Hematopoietic multipotent progenitor cell treated with erythropoietin and hydrocortisone succinate and interleukin-3 and kit ligand, for 17 days (in vitro differentiated cells): ENCODE measurements at regions not wholly inside any gene's neighbourhood (a gene's known extent, or its start where the extent isn't known, plus 50 kb on each side); places are given as distances from the start of the nearest gene placed in this dataset.
"Not testable (repeated sequence)": the region's sequence is repeated elsewhere in the genome, so short reads cannot be mapped to it uniquely, and the experiment has no call there.

Experiments
- DNase-seq: peaks from one replicate; pipeline ENCODE4 v3.0.0-alpha.2; 2015; ENCODE audit warnings: low spot score

GRCh38 chr6:164107297-164107995 is 692.9 kb downstream of the QKI start:
- DNase-seq = no peak

DNA sequence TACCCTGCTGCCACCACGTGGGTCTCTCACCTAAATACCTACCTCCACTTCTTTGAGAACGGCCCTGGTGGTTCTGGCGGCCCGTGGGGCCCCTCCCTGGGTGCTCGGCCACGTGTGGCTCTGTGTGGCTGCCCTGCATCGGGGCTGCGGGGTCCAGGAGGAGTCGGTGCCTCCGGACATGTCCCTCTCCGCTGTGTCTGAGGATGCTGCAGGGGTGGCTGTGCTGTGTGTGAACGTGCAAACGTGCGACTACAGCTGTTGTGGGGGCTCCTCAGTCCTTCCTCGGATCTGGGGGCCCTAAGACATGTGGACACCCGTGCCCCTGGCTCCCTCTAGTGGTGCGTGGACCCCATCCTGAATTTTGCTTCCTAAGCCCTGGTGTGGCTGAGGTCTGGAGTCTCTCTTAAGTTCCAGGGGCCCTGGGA is 691.8 kb downstream of the QKI start:
- no peak for DNase-seq

DNA sequence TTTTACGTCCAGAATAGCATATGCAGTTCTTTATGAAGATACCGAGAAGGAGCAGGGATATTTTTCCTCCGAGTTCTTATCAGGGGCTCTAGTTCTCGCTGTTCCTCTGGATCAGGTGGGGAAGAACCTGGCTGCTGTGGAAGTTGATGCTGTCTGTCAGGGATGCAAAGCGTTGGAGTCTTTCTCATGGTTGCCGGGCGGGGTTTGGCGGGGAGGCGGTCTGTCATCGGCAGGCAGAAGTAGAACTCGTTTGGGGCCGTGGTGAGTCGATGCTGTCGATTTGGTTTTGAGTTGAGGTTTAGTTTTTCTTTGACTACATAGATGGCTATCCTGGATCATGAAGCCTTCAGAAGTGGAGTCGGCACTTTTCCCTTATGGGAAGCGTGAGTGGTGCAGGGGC is 691.2 kb downstream of the QKI start:
- no peak for DNase-seq

- DNase-seq = no peak
Observed at GRCh38 chr6:164104432-164104831, 689.9 kb downstream of the QKI start.

DNA sequence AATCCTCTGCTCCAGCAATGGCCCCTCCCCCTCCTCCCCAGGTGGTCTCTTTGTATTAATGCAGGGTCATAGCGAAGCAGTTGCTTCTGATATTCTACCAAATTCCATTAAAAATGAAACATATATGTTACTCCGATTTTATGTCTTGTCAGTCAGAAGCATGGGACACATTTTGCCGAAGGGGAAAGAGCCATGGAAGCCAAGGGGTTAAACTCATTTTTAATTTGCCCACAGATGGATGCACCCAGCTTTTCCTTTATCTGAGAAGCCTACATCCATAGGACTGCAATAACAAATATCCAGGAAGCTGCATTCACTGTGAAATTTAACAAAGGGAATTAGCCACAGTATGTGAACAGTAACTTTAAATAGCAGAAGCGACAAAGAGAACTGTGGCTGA is 688.2 kb downstream of the QKI start:
- DNase-seq = no peak

DNA sequence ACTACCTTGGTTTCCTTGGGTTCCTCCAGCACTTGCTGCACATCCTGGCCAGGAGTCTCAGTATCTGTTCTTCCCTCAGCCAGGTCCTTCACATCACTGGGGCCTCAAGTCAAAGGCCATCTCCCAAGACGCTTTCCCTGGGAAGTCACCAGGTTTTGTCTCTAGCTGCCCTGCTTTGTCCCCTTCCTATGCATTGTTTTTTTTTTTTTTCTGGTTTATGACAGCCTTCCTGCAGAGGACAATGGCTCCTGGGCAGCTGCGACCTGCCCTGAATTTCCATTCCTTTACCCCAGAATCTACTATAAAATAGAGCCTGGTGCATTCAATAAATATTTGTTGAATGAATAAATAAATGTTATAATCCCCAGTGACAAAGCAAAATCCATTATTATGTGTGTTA is 687.3 kb downstream of the QKI start:
- no peak for DNase-seq

GRCh38 chr6:164099269-164099865 is 684.8 kb downstream of the QKI start:
- no peak for DNase-seq

GRCh38 chr6:164098857-164099267 is 684.3 kb downstream of the QKI start:
- no peak for DNase-seq

GRCh38 chr6:164097551-164098398 is 683.3 kb downstream of the QKI start:
- no peak for DNase-seq

DNA sequence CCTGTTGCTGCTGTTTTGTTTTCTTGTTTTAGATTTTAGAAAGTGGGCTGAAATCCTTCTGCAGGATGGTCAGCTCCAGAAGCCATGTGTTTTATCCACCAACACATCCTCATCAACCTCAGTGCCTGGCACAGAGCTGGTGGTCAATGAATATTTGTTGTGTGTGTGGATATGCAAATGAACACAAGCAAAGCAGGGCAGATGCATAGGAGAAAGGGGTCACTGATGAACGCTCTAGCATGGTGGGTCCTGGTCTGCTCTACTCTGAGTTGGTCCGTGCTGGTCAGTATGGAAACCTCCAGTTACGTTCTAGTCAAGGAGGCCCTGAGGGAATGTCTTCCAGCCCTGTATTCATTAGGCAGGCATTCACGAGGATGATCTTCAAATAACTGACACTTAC is 682.5 kb downstream of the QKI start:
- no peak for DNase-seq

DNA sequence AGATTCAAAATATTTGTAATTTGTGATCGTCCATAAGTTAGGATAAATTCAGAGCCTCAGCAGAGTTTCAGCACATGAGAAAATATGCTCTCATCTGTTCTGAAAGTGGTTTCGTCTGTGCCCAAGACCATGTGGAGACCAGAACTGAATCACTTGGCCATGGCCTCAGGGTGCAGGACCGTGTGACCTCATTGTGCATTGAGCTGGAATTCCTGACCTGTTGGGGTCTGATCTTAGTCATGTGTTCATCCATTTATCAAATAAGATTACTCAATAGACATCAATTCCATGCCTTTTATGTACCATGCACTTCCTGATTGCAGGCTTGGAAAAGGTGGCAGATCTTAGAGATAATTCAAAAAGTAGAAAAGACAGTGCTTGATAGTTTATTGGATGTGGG is 680.5 kb downstream of the QKI start:
- no peak for DNase-seq

DNA sequence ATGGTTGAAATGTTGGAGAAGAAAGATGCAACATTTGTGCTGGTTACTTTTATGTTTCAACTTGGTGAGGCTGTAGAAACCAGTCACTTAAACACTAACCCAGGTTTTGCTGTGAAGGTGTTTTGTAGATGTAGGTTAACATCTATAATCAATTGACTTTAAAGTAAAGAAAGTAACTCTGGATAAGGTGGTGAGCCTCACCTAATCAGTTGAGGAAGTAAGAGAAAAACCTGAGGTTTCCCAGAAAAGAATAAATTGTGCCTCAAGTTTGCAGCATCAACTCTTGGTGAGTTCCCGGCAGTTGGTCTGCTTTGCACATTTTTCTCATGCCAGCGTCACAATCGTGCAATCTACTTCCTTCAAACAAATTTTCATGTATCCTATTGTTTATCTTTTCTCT is 673.4 kb downstream of the QKI start:
- no peak for DNase-seq

DNA sequence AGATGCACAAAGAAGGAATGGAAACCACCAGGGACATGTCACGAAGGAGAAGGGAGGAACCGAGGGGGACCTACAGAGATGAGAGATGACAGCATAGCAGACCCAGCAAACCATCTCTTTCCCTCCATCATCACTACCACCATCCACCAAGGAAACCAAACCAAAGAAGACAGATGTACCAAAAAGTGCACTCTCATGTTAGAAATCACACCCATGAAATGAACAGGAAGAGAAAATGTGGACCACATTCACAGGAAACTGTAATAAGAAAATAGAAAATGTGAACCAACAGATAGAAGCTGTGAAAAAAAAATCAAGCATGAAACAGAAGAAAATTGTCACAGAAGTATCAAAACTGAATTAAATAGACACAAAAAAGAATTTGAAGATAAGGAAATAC is 672.7 kb downstream of the QKI start:
- DNase-seq = no peak

GRCh38 chr6:164086076-164086887 is 671.8 kb downstream of the QKI start:
- DNase-seq = no peak

DNA sequence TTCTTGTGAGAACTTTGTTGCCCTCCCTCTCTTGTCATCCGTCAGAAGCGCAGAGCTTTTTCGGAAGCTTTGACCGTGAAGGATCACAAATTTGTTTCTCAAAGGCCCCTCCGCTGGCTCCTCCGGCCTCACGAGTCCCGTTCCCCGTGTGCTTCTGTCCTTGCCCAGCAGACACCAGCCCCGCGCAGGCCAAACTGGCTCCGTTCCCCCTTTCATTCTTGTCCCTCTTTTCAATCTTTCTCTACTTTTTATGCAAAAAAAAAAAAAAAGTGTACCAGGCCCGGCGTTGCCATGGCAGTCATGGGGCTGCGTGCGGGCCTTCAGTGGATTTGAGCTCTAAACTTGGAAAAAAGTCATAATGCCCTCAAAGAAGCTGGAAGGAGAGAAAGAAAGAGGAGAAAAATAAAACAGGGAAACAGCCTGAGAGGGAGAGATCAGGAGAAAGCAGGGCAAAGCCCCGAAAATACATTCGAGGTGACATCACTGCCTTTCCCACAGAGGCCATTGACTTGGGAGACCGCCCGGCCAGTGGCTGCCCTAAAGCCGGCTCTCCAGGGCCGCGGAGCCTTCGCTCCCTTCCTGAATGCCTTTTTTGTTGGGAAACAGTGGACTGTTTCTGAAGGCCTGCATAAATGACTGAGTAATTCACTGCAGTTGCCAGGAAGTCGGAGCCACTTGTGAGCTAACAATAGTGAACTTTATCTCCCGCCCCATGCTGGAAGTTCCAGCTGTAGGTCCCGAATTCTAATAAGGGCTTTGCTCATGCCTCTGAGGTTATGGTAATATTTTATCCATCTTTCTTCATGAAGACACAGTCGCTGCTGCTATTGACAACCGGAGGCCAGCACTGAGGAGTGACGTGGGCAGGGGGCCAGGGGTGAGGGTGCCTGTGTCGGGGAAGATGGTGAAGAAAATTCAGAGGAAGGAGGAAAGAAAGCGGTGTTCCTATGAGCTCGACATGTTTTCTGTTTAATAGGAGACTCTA is 670.9 kb downstream of the QKI start:
- DNase-seq = no peak

- no peak for DNase-seq
Observed at GRCh38 chr6:164079275-164079600, 664.7 kb downstream of the QKI start.

DNA sequence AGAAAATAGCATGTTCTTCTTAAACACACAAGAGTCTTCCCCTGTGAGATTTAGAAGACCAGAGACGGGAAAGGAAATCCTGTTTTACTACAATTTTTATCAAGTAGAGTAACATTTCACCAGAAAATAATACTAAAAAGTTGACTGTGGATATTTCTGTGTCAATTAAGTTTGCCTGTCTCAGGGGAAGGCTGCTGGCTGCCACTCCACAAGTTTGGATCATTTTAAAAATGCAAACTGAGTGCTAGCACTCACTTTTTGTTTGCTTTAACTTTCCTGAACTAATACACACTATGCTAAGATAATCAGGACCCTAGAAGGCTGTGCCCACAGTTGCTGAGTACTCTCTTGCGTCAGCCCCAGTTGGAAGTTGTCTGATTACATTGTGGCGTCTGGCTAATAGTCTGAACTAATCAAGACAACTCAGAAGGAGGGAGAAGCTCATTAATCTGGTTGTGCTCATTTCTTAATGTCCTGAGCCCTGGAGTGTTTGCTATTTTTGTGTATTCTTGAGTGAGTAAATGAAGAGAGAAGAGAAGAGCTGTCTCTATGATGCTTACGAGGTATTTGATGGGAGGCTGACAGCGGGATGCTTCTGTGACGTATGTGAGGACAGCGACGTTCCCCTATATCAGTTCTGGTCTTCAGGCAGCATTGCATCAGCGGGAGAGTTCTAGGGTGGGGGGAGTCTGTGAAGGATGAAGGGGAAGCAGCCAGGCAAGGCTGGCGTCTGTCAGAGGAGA is 664.2 kb downstream of the QKI start:
- DNase-seq = no peak

GRCh38 chr6:164076818-164077532 is 662.5 kb downstream of the QKI start:
- not testable (repeated sequence) for DNase-seq

DNA sequence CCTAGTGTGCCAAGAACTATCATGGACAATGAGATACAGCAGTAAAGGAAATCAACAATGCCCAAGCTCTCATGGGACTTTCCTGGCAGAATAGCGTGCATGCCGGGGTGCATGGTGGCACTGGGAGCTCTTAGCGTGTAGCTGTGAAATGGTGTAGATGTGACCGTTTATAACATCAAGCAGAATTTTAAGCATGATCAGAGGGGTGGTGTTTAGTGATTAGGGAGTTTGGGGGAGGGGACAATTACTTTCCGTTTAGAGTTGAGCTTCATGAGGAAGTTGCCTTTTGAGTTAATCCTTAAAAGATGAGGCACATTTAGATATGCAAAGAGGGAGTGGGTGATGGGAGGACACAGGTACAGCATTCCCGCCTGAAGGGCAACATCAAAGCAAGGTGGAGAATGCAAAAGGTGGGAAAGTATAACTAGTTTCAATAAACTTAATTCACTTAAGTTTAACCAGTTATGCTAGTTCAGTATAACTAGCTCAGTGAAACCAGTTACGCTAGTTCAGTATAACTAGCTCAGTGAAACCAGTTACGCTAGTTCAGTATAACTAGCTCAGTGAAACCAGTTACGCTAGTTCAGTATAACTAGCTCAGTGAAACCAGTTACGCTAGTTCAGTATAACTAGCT is 661.6 kb downstream of the QKI start:
- DNase-seq = no peak
